CD4-positive, alpha-beta T cell (primary cell): ENCODE measurements at regions not wholly inside any gene's neighbourhood (a gene's known extent, or its start where the extent isn't known, plus 50 kb on each side); places are given as distances from the start of the nearest gene placed in this dataset.

Experiments used
- ATAC-seq: fragments of 200-7000 bp; cut with Tn5 transposase; one replicate; pipeline ENCODE4 v1.10.0; 2022; ENCODE audit warnings: mild to moderate bottlenecking; ENCODE audit not compliant: poor library complexity
- CTCF ChIA-PET: fragments of 350-600 bp; sonication (Branson Sonifier 250); formaldehyde crosslinking; loops from one replicate; lab custom pipeline; 2021; ENCODE audit warnings: antibody characterized with exemption, inconsistent platforms; lab: Charles Lee
- POLR2A ChIA-PET: fragments of 350-600 bp; sonication (Branson Sonifier 250); formaldehyde crosslinking; loops from one replicate; lab custom pipeline; 2021; ENCODE audit warnings: antibody characterized with exemption, inconsistent platforms; lab: Charles Lee
- DNase-seq, 14 experiments: peaks; one replicate each; pipeline ENCODE4 v3.0.0-alpha.2; 2013 to 2020; ENCODE audit warnings: mixed read lengths in 2 of 14
- H3K27ac ChIP-seq, 2 donors: one replicate each; pipeline versions ENCODE4 v1.5.1 to v1.7.0; 2013; ENCODE audit warnings: low read length in 2 of 2, low read depth in 1 of 2, mild to moderate bottlenecking in 1 of 2
- H3K27me3 ChIP-seq, 2 experiments: 1 replicate in 1 of 2; 2 replicates in 1 of 2; pipeline versions ENCODE4 v1.6.1 to v1.7.0; 2013; ENCODE audit warnings: low read length in 2 of 2, control low read depth in 1 of 2, mild to moderate bottlenecking in 1 of 2, moderate library complexity in 1 of 2; ENCODE audit not compliant: insufficient read depth in 2 of 2, control insufficient read depth in 1 of 2
- H3K36me3 ChIP-seq: one replicate; pipeline ENCODE4 v1.6.1; 2013; ENCODE audit warnings: low read length, control low read depth; ENCODE audit not compliant: insufficient read depth
- H3K4me1 ChIP-seq: one replicate; pipeline ENCODE4 v1.6.1; 2013; ENCODE audit warnings: low read length, control low read depth; ENCODE audit not compliant: insufficient read depth
- H3K4me3 ChIP-seq: one replicate; pipeline ENCODE4 v1.5.1; 2013; ENCODE audit warnings: mild to moderate bottlenecking, low read length, moderate library complexity
- H3K9me3 ChIP-seq, 2 experiments: 1 replicate in 1 of 2; 2 replicates in 1 of 2; pipeline versions ENCODE4 v1.6.1 to v1.7.0; 2013; ENCODE audit warnings: low read length in 2 of 2, mild to moderate bottlenecking in 2 of 2, control low read depth in 1 of 2, moderate library complexity in 1 of 2; ENCODE audit not compliant: control insufficient read depth in 1 of 2, insufficient read depth in 1 of 2
- H3K27ac Mint-ChIP-seq: one replicate; pipeline ENCODE4 v1.8.0; 2020; ENCODE audit warnings: mixed read lengths
- H3K27me3 Mint-ChIP-seq: one replicate; pipeline ENCODE4 v1.8.0; 2021; ENCODE audit warnings: mixed read lengths
- H3K36me3 Mint-ChIP-seq: one replicate; pipeline ENCODE4 v1.8.0; 2021; ENCODE audit warnings: low read depth, mixed read lengths
- H3K4me1 Mint-ChIP-seq: one replicate; pipeline ENCODE4 v1.8.0; 2021; ENCODE audit warnings: low read depth, mixed read lengths
- H3K4me3 Mint-ChIP-seq: one replicate; pipeline ENCODE4 v1.8.0; 2020; ENCODE audit warnings: mild to moderate bottlenecking, mixed read lengths
- H3K9me3 Mint-ChIP-seq: one replicate; pipeline ENCODE4 v1.8.0; 2020; ENCODE audit warnings: mixed read lengths
- intact Hi-C, 2 experiments: fragments of 100-400 bp; cut with DNase I in 1 of 2; cut with micrococcal nuclease in 1 of 2; formaldehyde crosslinking; loops; one replicate each; pipeline versions ENCODE4 v1.15.1 to v1.9.0; 2023 to 2025; cut with DNase I, micrococcal nuclease
- TF ChIP-seq, protein P1 (sequence below): fragments of 200-600 bp; IDR thresholded peaks from one replicate; pipeline ENCODE4 v1.8.0; 2022; ENCODE audit warnings: antibody characterized with exemption, mild to moderate bottlenecking

- Mint-ChIP-seq H3K27ac (no peak overlapping the region), H3K36me3 (no peaks in the 10 kb centered on the region), H3K4me1 (no peaks in the 10 kb centered on the region), H3K4me3 (no peak overlapping the region), H3K9me3 (no peaks in the 10 kb centered on the region), H3K27me3 (peaks cover 19% of the 10 kb centered on the region)
- ChIA-PET POLR2A (no interaction called here), CTCF (no interaction called here)
- Histone ChIP-seq H3K27ac (no peak overlapping the region), H3K9me3 (no peaks in the 10 kb centered on the region), H3K27me3 (peaks cover 3% of the 10 kb centered on the region in 2 experiments), H3K4me1 (no peaks in the 10 kb centered on the region), H3K4me3 (no peak overlapping the region), H3K36me3 (no peaks in the 10 kb centered on the region)
- TF ChIP-seq, protein P1, sequence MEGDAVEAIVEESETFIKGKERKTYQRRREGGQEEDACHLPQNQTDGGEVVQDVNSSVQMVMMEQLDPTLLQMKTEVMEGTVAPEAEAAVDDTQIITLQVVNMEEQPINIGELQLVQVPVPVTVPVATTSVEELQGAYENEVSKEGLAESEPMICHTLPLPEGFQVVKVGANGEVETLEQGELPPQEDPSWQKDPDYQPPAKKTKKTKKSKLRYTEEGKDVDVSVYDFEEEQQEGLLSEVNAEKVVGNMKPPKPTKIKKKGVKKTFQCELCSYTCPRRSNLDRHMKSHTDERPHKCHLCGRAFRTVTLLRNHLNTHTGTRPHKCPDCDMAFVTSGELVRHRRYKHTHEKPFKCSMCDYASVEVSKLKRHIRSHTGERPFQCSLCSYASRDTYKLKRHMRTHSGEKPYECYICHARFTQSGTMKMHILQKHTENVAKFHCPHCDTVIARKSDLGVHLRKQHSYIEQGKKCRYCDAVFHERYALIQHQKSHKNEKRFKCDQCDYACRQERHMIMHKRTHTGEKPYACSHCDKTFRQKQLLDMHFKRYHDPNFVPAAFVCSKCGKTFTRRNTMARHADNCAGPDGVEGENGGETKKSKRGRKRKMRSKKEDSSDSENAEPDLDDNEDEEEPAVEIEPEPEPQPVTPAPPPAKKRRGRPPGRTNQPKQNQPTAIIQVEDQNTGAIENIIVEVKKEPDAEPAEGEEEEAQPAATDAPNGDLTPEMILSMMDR: no peak
- no peak for DNase-seq
- intact Hi-C loops: no loop called here
- no peak for ATAC-seq
These were observed 157.6 kb upstream of the KCNQ5 start for GRCh38 chr6:72464246-72464645.

GRCh38 chr6:72464791-72465691 is 156.8 kb upstream of the KCNQ5 start:
- Mint-ChIP-seq H3K9me3 (no peaks in the 10 kb centered on the region), H3K27ac (no peak overlapping the region), H3K27me3 (peaks cover 19% of the 10 kb centered on the region), H3K36me3 (no peaks in the 10 kb centered on the region), H3K4me1 (no peaks in the 10 kb centered on the region), H3K4me3 (no peak overlapping the region)
- TF ChIP-seq, protein P1: no peak
- no peaks in the 10 kb centered on the region for H3K4me1 ChIP-seq
- peaks cover 3% of the 10 kb centered on the region in 2 experiments for H3K27me3 ChIP-seq
- no peak overlapping the region for H3K27ac ChIP-seq
- DNase-seq (no peak), ATAC-seq (no peak)
- no peaks in the 10 kb centered on the region for H3K36me3 ChIP-seq
- intact Hi-C loops: no loop called here
- H3K9me3 ChIP-seq: no peaks in the 10 kb centered on the region
- POLR2A ChIA-PET: no interaction called here
- no peak overlapping the region for H3K4me3 ChIP-seq
- CTCF ChIA-PET: no interaction called here

DNA sequence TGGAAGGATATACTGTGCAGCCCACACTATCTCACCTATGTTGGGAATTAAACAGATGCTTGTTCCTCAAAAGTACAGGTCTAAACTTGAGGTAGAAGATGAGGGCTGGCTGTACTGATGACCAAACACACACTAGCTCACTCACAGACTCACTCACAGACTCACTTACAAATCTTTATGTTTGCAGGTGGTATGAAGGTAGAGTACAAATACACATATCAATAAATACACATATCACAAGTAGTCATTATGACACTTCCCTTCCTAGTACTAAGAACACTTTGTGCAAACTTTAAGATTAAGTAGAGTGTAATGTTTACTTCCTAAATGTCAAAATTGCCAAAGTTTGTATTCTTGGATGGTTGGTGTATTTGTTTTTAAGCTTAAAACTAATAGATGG is 155.4 kb upstream of the KCNQ5 start:
- Histone ChIP-seq H3K27me3 (peaks cover 3% of the 10 kb centered on the region in 2 experiments), H3K4me1 (no peaks in the 10 kb centered on the region), H3K36me3 (no peaks in the 10 kb centered on the region), H3K27ac (no peak overlapping the region), H3K9me3 (no peaks in the 10 kb centered on the region), H3K4me3 (no peak overlapping the region)
- Mint-ChIP-seq H3K9me3 (no peaks in the 10 kb centered on the region), H3K4me3 (no peak overlapping the region), H3K27me3 (peaks cover 13% of the 10 kb centered on the region), H3K27ac (no peak overlapping the region), H3K36me3 (no peaks in the 10 kb centered on the region), H3K4me1 (no peaks in the 10 kb centered on the region)
- ChIA-PET CTCF (no interaction called here), POLR2A (no interaction called here)
- TF ChIP-seq, protein P1: no peak
- no peak for ATAC-seq
- intact Hi-C loops: no loop called here
- DNase-seq: no peak
